H7 (cell line): ENCODE measurements at regions not wholly inside any gene's neighbourhood (a gene's known extent, or its start where the extent isn't known, plus 50 kb on each side); places are given as distances from the start of the nearest gene placed in this dataset.
"Not testable (repeated sequence)": the region's sequence is repeated elsewhere in the genome, so short reads cannot be mapped to it uniquely, and the experiment has no call there.

Experiments
- DNase-seq: peaks from one replicate; pipeline ENCODE4 v3.0.0; 2012
- H3K27me3 ChIP-seq: 2 replicates; pipeline ENCODE4 v1.6.0; 2011; ENCODE audit warnings: mild to moderate bottlenecking, low read length; ENCODE audit not compliant: control insufficient read depth, insufficient read depth
- H3K36me3 ChIP-seq: replicated peaks from 2 replicates; pipeline ENCODE4 v1.5.1; 2011; ENCODE audit warnings: low read length; ENCODE audit not compliant: control insufficient read depth, insufficient read depth
- H3K4me3 ChIP-seq: 2 replicates; pipeline ENCODE4 v1.5.1; 2011; ENCODE audit warnings: low read depth, mild to moderate bottlenecking, control low read depth, low read length, moderate library complexity; ENCODE audit not compliant: insufficient read depth

- no peak for DNase-seq
- Histone ChIP-seq H3K36me3 (no peaks in the 10 kb centered on the region), H3K4me3 (no peak overlapping the region), H3K27me3 (no peaks in the 10 kb centered on the region; the same call in 1 of the 2 replicates)
Observed at GRCh38 chr7:65453341-65454030, 79.8 kb downstream of the ZNF92 start.

- Histone ChIP-seq H3K4me3 (no peak overlapping the region), H3K27me3 (no peaks in the 10 kb centered on the region; the same call in 1 of the 2 replicates), H3K36me3 (no peaks in the 10 kb centered on the region)
- DNase-seq, result no peak
Observed at GRCh38 chr7:65454469-65454868, 80.8 kb downstream of the ZNF92 start.

- H3K36me3 ChIP-seq, H3K27me3 ChIP-seq, H3K4me3 ChIP-seq, DNase-seq: not testable (repeated sequence)
Observed at GRCh38 chr7:65455050-65455449, 81.4 kb downstream of the ZNF92 start.

- Histone ChIP-seq H3K4me3 (no peak overlapping the region), H3K27me3 (no peaks in the 10 kb centered on the region; the same call in 1 of the 2 replicates), H3K36me3 (no peaks in the 10 kb centered on the region)
- no peak for DNase-seq
Observed at GRCh38 chr7:65457705-65458104, 84.0 kb downstream of the ZNF92 start.

- DNase-seq, result no peak
- H3K4me3 ChIP-seq, result no peak overlapping the region
- H3K36me3 ChIP-seq, result no peaks in the 10 kb centered on the region
- H3K27me3 ChIP-seq, result no peaks in the 10 kb centered on the region
Observed at GRCh38 chr7:65459438-65459837, 85.8 kb downstream of the ZNF92 start.

- no peaks in the 10 kb centered on the region for H3K27me3 ChIP-seq
- no peak overlapping the region for H3K4me3 ChIP-seq
- H3K36me3 ChIP-seq, result no peaks in the 10 kb centered on the region
- DNase-seq, result no peak
Observed at GRCh38 chr7:65462148-65462716, 88.6 kb downstream of the ZNF92 start.

- Histone ChIP-seq H3K4me3 (no peak overlapping the region), H3K27me3 (no peaks in the 10 kb centered on the region), H3K36me3 (no peaks in the 10 kb centered on the region)
- DNase-seq, result no peak
Observed at GRCh38 chr7:65463184-65463583, 89.5 kb downstream of the ZNF92 start.

- DNase-seq, H3K27me3 ChIP-seq, H3K4me3 ChIP-seq, H3K36me3 ChIP-seq: not testable (repeated sequence)
Observed at GRCh38 chr7:65469919-65470558, 96.4 kb downstream of the ZNF92 start.

- no peaks in the 10 kb centered on the region for H3K36me3 ChIP-seq
- DNase-seq, result no peak
Observed at GRCh38 chr7:65471587-65471986, 97.9 kb downstream of the ZNF92 start.

GRCh38 chr7:65475040-65475726, 101.5 kb downstream of the ZNF92 start:
- no peak overlapping the region for H3K4me3 ChIP-seq
- no peaks in the 10 kb centered on the region for H3K36me3 ChIP-seq
- DNase-seq, result no peak
- no peaks in the 10 kb centered on the region for H3K27me3 ChIP-seq

More at GRCh38 chr7:65471587-65471986, 97.9 kb downstream of the ZNF92 start:
- Histone ChIP-seq H3K27me3 (no peaks in the 10 kb centered on the region), H3K4me3 (no peak overlapping the region)

GRCh38 chr7:65475734-65476319, 102.2 kb downstream of the ZNF92 start:
- Histone ChIP-seq H3K36me3 (no peaks in the 10 kb centered on the region), H3K27me3 (no peaks in the 10 kb centered on the region), H3K4me3 (no peak overlapping the region)
- DNase-seq, result no peak

GRCh38 chr7:65477326-65477725, 103.7 kb downstream of the ZNF92 start:
- Histone ChIP-seq H3K36me3 (no peaks in the 10 kb centered on the region), H3K27me3 (no peaks in the 10 kb centered on the region)
- peak; percentile 66 for DNase-seq

GRCh38 chr7:65489260-65489767, 115.7 kb downstream of the ZNF92 start:
- Histone ChIP-seq H3K4me3 (no peak overlapping the region), H3K27me3 (no peaks in the 10 kb centered on the region), H3K36me3 (no peaks in the 10 kb centered on the region)
- DNase-seq, result no peak

More at GRCh38 chr7:65477326-65477725, 103.7 kb downstream of the ZNF92 start:
- no peak overlapping the region for H3K4me3 ChIP-seq

GRCh38 chr7:65496697-65497096, 123.0 kb downstream of the ZNF92 start:
- not testable (repeated sequence) for H3K4me3 ChIP-seq, H3K27me3 ChIP-seq, H3K36me3 ChIP-seq, DNase-seq
